Brain microvascular endothelial cell (primary cell): ENCODE measurements at regions not wholly inside any gene's neighbourhood (a gene's known extent, or its start where the extent isn't known, plus 50 kb on each side); places are given as distances from the start of the nearest gene placed in this dataset.

ENCODE experiments used
- DNase-seq: peaks from one replicate; pipeline ENCODE4 v3.0.0-alpha.2; 2020
- H3K27ac ChIP-seq: fragments of 250-450 bp; sonication (Bioruptor Pico); 2 replicates; pipeline ENCODE4 v1.5.1; 2020; ENCODE audit warnings: mild to moderate bottlenecking, moderate library complexity
- H3K27me3 ChIP-seq: fragments of 250-450 bp; sonication (Bioruptor Pico); replicated peaks from 2 replicates; pipeline ENCODE4 v1.5.1; 2020; ENCODE audit warnings: mild to moderate bottlenecking
- H3K36me3 ChIP-seq: fragments of 250-450 bp; sonication (Bioruptor Pico); replicated peaks from 2 replicates; pipeline ENCODE4 v1.5.1; 2020; ENCODE audit warnings: mild to moderate bottlenecking
- H3K4me3 ChIP-seq: 2 replicates; pipeline ENCODE4 v1.5.1; 2011; ENCODE audit warnings: low read depth, mild to moderate bottlenecking, control low read depth, low read length, moderate library complexity
- CTCF ChIP-seq: IDR thresholded peaks from 2 replicates; pipeline ENCODE4 v1.5.1; 2011; ENCODE audit warnings: low read depth, mild to moderate bottlenecking, moderate library complexity, low read length, control low read depth, inconsistent platforms; ENCODE audit errors: missing control alignments
- in situ Hi-C: cut with HindIII; loops from 2 replicates; pipeline ENCODE4 v1.10.0; 2017; ENCODE audit warnings: low sequenced_read_pairs, low pct_ligation_motif_present

GRCh38 chr17:34156401-34156740 is 98.7 kb upstream of the CCL2 start:
- DNase-seq: no peak
- Histone ChIP-seq H3K4me3 (no peak overlapping the region), H3K36me3 (no peaks in the 10 kb centered on the region), H3K27ac (no peak overlapping the region), H3K27me3 (no peaks in the 10 kb centered on the region)
- no peak for TF ChIP-seq CTCF
- in situ Hi-C loops: no loop called here

GRCh38 chr17:34156741-34157589 is 98.1 kb upstream of the CCL2 start:
- DNase-seq: no peak
- in situ Hi-C loops: no loop called here
- H3K4me3 ChIP-seq: no peak overlapping the region

GRCh38 chr17:34161690-34162089 is 93.4 kb upstream of the CCL2 start:
- in situ Hi-C loops: no loop called here
- H3K36me3 ChIP-seq: no peaks in the 10 kb centered on the region
- no peak overlapping the region for H3K27ac ChIP-seq
- no peak for TF ChIP-seq CTCF
- DNase-seq: no peak
- H3K4me3 ChIP-seq: no peak overlapping the region
- no peaks in the 10 kb centered on the region for H3K27me3 ChIP-seq

More at GRCh38 chr17:34156741-34157589, 98.1 kb upstream of the CCL2 start:
- Histone ChIP-seq H3K27me3 (no peaks in the 10 kb centered on the region), H3K27ac (no peak overlapping the region), H3K36me3 (no peaks in the 10 kb centered on the region)
- no peak for TF ChIP-seq CTCF

DNA sequence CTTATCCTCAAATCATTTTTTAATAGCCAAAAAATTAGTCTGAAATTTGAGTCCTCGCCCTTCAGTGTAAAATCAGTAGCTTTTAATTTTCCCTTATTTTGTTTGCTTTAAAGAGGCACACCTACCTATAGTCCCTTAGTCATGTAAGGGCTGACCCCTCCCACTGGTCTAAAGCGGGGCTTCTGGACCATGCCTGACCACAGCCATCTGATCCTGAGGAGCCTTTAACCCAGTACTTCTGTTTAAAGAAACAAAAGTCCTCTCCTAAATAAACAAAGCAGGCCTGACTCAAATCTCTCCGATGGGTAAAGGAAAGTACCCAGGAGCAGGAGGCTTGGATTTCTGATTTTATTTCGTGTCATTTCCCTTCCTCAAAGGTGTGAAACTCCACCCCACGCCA is 92.0 kb upstream of the CCL2 start:
- no peak for TF ChIP-seq CTCF
- DNase-seq: no peak
- in situ Hi-C loops: no loop called here
- Histone ChIP-seq H3K4me3 (no peak overlapping the region), H3K36me3 (no peaks in the 10 kb centered on the region), H3K27me3 (no peaks in the 10 kb centered on the region), H3K27ac (no peak overlapping the region)

GRCh38 chr17:34163646-34164045 is 91.4 kb upstream of the CCL2 start:
- Histone ChIP-seq H3K4me3 (no peak overlapping the region), H3K27ac (no peak overlapping the region), H3K36me3 (no peaks in the 10 kb centered on the region), H3K27me3 (no peaks in the 10 kb centered on the region)
- no peak for DNase-seq
- in situ Hi-C loops: no loop called here
- peak; percentile 6 for TF ChIP-seq CTCF

DNA sequence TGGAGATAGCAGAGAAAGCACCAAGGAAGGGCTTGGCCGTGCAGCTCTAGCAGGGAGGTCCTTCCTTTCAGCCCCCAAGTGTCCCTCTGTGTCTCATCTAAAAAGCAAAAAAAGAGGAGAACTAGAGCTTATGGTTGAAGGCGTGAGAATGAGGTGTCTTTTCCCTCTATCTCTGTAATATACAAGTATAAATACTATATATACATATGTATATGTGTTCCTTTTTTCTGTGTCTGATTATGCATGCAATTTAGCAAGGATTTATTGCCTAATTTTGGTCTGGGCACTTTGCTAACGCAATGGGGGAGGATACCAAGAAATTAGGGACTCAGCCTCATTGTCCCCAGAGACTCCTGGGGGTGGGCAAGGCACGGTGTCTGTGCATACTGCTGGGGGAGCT is 90.2 kb upstream of the CCL2 start:
- no peak overlapping the region for H3K4me3 ChIP-seq
- H3K27me3 ChIP-seq: no peaks in the 10 kb centered on the region
- no peak overlapping the region for H3K27ac ChIP-seq
- in situ Hi-C loops: no loop called here
- no peak for DNase-seq
- H3K36me3 ChIP-seq: no peaks in the 10 kb centered on the region
- no peak for TF ChIP-seq CTCF
